ENCODE measurements at regions not wholly inside any gene's neighbourhood (a gene's known extent, or its start where the extent isn't known, plus 50 kb on each side); places are given as distances from the start of the nearest gene placed in this dataset.

GRCh38 chr11:37484298-37484697 is 886.3 kb upstream of the RAG2 start:
- TF ChIP-seq CTCF (IDR thresholded peaks at IDR 0.05): no peak
- TF ChIP-seq POLR2A (IDR thresholded peaks at IDR 0.05): no peak

Measured in uterus (tissue), 2 donors.